Activated CD8-positive, alpha-beta T cell treated with anti-CD3 and anti-CD28 coated beads for 36 hours (primary cell): ENCODE measurements at regions not wholly inside any gene's neighbourhood (a gene's known extent, or its start where the extent isn't known, plus 50 kb on each side); places are given as distances from the start of the nearest gene placed in this dataset.

Source experiments
- ATAC-seq: fragments of 200-7000 bp; cut with Tn5 transposase; one replicate; pipeline ENCODE4 v1.10.0; 2021; ENCODE audit warnings: mild to moderate bottlenecking, moderate library complexity
- CTCF ChIA-PET: fragments of 350-600 bp; sonication (Branson Sonifier 250); formaldehyde crosslinking; loops from one replicate; lab custom pipeline; 2021; ENCODE audit warnings: antibody characterized with exemption; lab: Charles Lee
- POLR2A ChIA-PET: fragments of 350-600 bp; sonication (Branson Sonifier 250); formaldehyde crosslinking; loops from one replicate; lab custom pipeline; 2021; ENCODE audit warnings: antibody characterized with exemption; lab: Charles Lee
- DNase-seq: peaks from one replicate; pipeline ENCODE4 v3.0.0-alpha.2; 2020
- H3K27ac Mint-ChIP-seq: one replicate; pipeline ENCODE4 v1.8.0; 2021; ENCODE audit warnings: mild to moderate bottlenecking, mixed read lengths
- H3K27me3 Mint-ChIP-seq: one replicate; pipeline ENCODE4 v1.8.0; 2021; ENCODE audit warnings: mixed read lengths
- H3K36me3 Mint-ChIP-seq: one replicate; pipeline ENCODE4 v1.8.0; 2021; ENCODE audit warnings: low read depth, mixed read lengths
- H3K4me1 Mint-ChIP-seq: one replicate; pipeline ENCODE4 v1.8.0; 2021; ENCODE audit warnings: low read depth, mixed read lengths
- H3K4me3 Mint-ChIP-seq: one replicate; pipeline ENCODE4 v1.8.0; 2021; ENCODE audit warnings: mild to moderate bottlenecking, moderate library complexity, mixed read lengths
- H3K9me3 Mint-ChIP-seq: one replicate; pipeline ENCODE4 v1.8.0; 2021; ENCODE audit warnings: mixed read lengths
- CTCF ChIP-seq: fragments of 200-600 bp; IDR thresholded peaks from one replicate; pipeline ENCODE4 v1.8.0; 2022; ENCODE audit warnings: antibody characterized with exemption, mild to moderate bottlenecking
- intact Hi-C: fragments of 100-400 bp; cut with micrococcal nuclease; formaldehyde crosslinking; loops from one replicate; pipeline ENCODE4 v1.10.0; 2022

GRCh38 chr6:44059359-44060346, 67.6 kb downstream of the MRPL14 start:
- Mint-ChIP-seq H3K9me3 (no peaks in the 10 kb centered on the region), H3K27me3 (peaks cover 2% of the 10 kb centered on the region), H3K36me3 (no peaks in the 10 kb centered on the region), H3K4me1 (peaks cover 13% of the 10 kb centered on the region), H3K27ac (no peak overlapping the region), H3K4me3 (no peak overlapping the region)
- ChIA-PET POLR2A (interaction anchor here (0.5 to 1.0 kb wide), 3 partner anchors 12 to 34 kb away, joined by 3 to 4 read pairs (median 3); no protein-coding TSS in a partner anchor), CTCF (interaction anchor here (9.1 kb wide), 1 partner anchor 14 kb away, joined by 59 read pairs; no protein-coding TSS in a partner anchor)
- DNase-seq: no peak
- intact Hi-C loops: no loop called here
- ATAC-seq: no peak
- no peak for TF ChIP-seq CTCF

DNA sequence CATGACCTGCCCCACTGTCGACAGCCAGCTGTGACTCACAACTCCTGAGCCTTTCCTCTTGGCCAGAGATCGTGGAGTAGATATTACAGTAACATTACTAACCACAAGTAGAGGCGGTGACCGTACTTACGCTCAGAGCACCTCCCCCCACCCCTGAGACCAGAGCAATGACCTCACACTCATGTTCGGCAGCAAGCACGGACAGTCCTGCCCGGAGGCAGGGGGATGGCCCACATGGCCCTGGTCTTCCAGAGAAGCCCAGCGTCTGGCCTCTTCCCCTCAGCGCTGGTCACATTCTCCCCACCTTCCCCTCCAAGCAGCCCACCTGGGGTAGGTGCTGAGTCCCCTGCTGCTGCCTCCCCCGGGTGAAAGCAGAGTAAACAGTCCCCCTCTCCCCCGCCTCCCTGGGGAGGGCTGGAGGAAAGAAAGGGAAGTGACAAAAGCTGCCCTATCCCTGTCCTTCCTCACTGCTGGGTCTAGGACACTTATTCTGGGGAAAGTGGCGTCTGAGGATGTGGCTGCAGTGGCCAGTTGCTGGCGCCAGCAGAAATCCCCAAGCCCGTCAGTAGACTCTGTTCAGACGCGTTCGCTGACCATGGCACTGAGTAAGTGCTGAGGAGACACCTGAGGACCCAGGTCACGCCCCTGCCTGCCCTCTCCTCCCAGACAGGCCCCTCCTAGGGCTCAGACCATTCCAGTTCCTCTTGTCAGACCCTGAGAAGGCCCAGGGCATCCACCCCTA, 68.5 kb downstream of the MRPL14 start:
- ATAC-seq (peak; percentile 90), DNase-seq (peak; percentile 64)
- Mint-ChIP-seq H3K4me3 (no peak overlapping the region), H3K27me3 (peaks cover 2% of the 10 kb centered on the region), H3K9me3 (no peaks in the 10 kb centered on the region), H3K36me3 (no peaks in the 10 kb centered on the region), H3K4me1 (peaks cover 9% of the 10 kb centered on the region), H3K27ac (no peak overlapping the region)
- TF ChIP-seq CTCF: no peak
- CTCF ChIA-PET: interaction anchor here (2.1 to 9.1 kb wide), 2 partner anchors 15 to 20 kb away, joined by 10 to 59 read pairs; no protein-coding TSS in a partner anchor
- intact Hi-C loops: no loop called here
- POLR2A ChIA-PET: interaction anchor here (0.7 to 1.0 kb wide), 2 partner anchors 11 to 27 kb away, joined by 3 to 4 read pairs; no protein-coding TSS in a partner anchor

DNA sequence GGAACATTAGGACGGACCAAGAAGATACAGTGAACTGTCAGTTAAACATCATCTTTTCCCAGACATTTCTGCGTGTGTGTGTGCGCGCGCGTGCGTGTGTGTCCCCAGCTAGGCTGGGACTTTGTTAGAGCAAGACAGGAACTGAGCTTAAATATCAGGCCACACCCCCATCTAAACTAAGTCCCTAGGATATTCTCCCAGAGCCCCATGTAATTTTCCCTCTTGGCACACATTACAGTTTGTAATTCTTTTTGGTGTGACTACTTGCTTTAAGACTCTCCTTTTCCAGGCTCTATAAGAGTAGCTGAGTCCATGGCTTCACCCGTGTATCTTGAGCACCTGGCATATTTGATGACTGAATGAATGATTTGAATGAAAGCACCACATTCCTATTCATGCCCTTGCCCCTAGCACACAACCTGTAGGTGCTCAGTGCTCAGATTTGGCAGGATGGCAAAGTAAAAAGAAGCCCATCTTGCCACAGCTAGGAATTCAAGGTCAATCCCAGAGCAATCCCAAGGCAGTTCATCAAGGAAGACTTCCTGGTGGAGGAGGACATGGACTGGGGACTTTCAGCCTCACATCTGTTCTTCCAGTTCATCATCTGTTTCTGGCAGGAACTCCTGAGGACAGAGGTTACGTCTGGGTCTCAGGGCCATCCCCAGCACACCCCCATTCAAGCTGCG, 69.2 kb downstream of the MRPL14 start:
- Mint-ChIP-seq H3K27me3 (peaks cover 2% of the 10 kb centered on the region), H3K4me1 (peaks cover 9% of the 10 kb centered on the region), H3K4me3 (no peak overlapping the region), H3K27ac (no peak overlapping the region), H3K9me3 (no peaks in the 10 kb centered on the region), H3K36me3 (no peaks in the 10 kb centered on the region)
- ATAC-seq: no peak
- no peak for DNase-seq
- CTCF ChIA-PET: interaction anchor here (2.1 to 9.1 kb wide), 2 partner anchors 16 to 20 kb away, joined by 10 to 59 read pairs; no protein-coding TSS in a partner anchor
- POLR2A ChIA-PET: interaction anchor here (1.0 kb wide), 1 partner anchor 20 kb away, joined by 3 read pairs; no protein-coding TSS in a partner anchor
- TF ChIP-seq CTCF: no peak
- intact Hi-C loops: no loop called here

DNA sequence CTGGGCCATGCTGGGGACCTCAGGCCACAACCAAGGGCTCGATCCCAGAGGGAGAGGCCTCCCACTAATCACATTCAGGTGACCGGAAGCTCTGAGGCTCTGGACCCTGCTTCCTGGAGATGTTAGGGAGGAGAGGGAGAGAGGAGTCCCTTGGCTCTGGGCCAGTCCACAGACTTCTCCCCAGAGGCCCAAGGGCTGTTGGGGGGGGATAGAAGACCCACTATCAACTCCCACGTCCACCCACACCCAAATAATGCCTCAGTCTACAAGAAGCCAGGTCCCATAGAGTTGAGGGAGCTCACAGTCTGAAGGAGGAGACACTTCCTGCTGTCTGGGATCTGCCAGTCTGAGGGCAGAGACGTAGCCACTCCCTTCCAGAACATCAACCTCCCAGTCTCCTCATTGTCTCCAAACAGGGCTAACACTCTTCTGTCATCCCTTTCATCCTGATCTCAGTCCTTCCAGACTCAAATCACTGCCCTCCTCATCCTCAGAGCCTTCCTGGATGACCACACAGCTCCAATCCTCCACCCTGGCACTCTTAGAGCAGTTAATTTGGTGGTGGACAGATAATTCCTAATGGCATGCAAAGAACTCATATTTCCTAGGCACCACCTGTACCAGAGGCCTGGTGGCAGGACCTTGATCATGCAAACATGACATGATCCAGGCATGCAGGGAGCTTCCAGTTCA, 69.9 kb downstream of the MRPL14 start:
- Mint-ChIP-seq H3K27me3 (peaks cover 2% of the 10 kb centered on the region), H3K9me3 (no peaks in the 10 kb centered on the region), H3K27ac (no peak overlapping the region), H3K4me3 (no peak overlapping the region), H3K4me1 (peaks cover 9% of the 10 kb centered on the region), H3K36me3 (no peaks in the 10 kb centered on the region)
- DNase-seq (no peak), ATAC-seq (no peak)
- intact Hi-C loops: no loop called here
- CTCF ChIA-PET: interaction anchor here (2.1 to 9.1 kb wide), 2 partner anchors 17 to 21 kb away, joined by 10 to 59 read pairs; no protein-coding TSS in a partner anchor
- no peak for TF ChIP-seq CTCF
- POLR2A ChIA-PET: interaction anchor here (1.0 kb wide), 1 partner anchor 21 kb away, joined by 3 read pairs; no protein-coding TSS in a partner anchor
